ENCODE measurements at regions not wholly inside any gene's neighbourhood (a gene's known extent, or its start where the extent isn't known, plus 50 kb on each side); places are given as distances from the start of the nearest gene placed in this dataset.

DNA sequence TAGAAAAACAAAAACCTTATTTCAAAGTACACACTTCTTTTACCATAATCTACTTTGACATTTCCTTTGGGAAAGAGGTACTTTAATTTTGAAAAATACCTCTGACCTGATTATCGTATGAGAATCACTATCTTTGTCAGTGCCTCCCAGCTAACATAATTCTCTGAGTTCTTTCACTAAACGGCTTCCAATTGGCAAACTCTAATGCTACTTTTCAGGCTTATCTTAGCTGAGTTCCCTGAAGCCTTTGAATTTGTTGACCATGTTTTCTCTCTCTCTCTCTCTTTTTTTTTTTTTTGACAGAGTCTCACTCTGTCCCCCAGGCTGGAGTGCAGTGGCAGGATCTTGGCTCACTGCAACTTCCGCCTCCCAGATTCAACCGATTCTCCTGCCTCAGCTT is 312.8 kb downstream of the ZPLD1 start:
- no peak for DNase-seq (ENCODE audit: low read depth)

DNA sequence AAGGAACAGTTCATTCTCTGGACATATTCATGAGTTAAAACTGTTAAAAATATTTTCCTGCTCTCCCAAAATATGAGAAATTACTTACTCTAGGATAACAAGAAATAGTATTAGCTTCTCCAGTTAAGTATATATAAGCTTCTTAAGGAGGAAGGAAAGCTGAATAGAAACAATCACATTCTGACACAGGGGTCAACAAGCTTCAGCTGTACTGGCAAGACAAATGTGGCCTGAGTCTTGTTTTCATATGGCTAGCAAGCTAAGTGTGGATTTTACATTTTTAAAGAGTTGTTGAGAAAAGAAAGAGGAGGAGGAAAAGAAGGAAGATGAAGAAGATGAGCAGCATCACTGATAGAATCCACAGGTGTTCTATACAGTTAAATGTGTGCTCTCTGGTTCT is 313.8 kb downstream of the ZPLD1 start:
- no peak for DNase-seq (ENCODE audit: low read depth)

DNA sequence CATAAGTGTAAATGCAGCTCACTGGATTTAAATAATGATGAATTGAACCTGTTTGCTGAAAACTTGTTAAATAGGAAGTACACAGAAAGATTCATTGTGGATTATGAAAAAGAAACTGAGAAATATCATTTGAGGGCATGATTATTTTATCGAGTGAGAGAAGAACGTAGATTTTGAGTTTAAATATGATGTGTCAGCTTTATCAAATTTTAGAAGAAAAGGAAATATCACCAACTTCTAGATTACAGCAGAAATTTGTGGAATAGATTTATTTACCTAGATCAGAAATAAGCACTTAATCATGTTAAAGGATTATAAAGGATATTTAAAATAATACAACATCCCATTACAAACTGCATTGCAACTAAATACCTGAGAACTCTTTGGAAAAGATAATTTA is 315.5 kb downstream of the ZPLD1 start:
- DNase-seq (ENCODE audit: low read depth) = no peak

DNA sequence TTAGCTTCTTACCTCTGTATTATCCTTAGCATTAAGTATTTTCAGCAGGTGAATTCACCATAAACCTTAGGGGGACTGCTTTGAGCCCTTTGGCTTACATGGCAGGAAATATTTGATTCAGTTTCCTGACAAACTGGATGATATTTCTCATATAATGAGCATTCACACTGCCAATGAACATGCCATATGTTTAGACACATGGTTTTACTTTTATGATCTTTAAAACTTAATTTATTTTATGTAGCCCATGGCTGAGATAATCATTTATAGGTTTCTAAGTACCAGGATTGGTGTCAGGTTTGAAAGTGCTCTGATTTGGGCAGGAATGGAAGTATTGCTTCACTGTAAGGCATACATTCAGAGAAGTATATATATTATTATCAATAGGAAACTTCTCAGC is 319.1 kb downstream of the ZPLD1 start:
- DNase-seq (ENCODE audit: low read depth) = no peak

DNA sequence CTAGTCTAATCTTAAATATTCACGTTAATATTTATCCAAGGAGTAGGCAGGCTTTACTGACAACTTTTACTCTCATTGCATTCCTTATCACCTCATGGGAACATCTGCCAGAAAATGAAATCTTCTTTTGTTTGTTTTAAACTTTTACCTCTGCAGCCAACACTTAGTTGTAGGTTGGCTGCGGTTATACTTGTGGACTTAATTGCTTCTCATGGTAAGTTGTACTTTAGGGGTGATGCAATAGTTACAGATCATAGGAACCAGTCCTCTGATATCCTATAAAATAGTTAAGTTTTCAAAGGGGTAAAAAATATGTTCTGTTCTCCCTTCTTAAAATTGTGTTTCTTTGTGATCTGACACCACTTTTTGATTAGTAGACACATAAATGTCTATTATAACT is 321.9 kb downstream of the ZPLD1 start:
- DNase-seq (ENCODE audit: low read depth) = no peak

DNA sequence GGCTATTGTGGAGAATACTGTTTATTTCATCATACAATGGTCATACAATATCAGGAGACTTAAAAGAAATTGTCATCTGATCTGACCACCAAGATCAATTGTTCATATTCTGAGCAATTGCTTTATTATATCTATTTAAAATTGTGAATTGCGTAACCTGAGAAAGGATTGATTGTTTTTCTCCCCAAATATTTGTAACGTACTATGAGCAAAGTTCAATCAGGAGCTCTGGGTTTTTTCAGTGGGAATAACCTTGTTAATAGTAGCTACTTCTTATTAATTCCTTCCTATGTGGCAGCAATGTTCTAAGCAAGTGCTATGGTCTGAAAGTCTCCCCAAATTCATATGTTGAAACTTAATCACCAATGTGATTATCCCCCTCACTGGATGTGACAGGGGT is 323.1 kb downstream of the ZPLD1 start:
- no peak for DNase-seq (ENCODE audit: low read depth)

DNA sequence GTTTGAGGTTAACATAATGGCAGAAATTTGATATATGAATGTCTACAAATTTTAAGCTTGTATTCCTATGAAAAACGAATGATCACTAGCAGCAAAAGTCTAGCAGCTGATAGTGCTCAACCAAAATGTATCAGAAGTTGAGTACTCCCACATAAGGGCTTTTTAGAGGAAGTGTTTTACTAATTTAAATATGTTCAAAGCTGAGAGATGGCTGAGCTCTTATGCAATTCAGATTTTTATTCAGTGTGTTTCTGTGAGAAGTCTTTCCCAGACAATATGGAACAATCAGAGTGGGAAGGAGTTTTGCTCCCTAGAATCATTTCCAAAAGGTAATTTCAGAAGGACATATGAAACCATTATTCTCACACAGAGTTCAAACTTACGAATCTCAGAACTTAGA is 327.0 kb downstream of the ZPLD1 start:
- DNase-seq (ENCODE audit: low read depth) = no peak

DNA sequence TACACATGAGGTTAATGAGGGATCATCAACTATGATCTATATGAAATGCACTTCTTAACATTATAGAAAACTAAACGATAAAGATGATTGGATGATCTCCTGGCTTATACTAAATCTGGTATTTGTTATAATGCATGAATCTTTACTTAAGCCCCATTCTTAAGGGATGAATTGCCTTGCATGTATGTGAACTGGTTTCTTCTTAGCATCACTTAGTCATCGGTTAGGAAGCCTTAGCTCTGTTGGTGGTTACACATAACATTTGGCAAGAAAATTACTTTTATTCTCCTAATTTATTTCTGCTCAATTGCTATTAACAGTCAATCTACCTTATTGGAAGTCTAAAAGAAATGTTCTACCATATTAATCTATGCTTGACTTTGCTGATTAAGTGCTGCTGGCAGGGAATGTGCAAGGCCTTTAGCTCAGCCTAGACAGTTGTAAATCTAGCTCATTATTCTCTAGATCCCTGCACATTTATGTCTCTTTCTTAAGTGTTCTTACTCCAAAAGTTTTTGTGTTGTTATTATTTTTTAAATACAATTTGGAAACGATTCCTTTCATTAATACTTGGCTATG is 356.0 kb downstream of the ZPLD1 start:
- DNase-seq (ENCODE audit: low read depth) = no peak

DNA sequence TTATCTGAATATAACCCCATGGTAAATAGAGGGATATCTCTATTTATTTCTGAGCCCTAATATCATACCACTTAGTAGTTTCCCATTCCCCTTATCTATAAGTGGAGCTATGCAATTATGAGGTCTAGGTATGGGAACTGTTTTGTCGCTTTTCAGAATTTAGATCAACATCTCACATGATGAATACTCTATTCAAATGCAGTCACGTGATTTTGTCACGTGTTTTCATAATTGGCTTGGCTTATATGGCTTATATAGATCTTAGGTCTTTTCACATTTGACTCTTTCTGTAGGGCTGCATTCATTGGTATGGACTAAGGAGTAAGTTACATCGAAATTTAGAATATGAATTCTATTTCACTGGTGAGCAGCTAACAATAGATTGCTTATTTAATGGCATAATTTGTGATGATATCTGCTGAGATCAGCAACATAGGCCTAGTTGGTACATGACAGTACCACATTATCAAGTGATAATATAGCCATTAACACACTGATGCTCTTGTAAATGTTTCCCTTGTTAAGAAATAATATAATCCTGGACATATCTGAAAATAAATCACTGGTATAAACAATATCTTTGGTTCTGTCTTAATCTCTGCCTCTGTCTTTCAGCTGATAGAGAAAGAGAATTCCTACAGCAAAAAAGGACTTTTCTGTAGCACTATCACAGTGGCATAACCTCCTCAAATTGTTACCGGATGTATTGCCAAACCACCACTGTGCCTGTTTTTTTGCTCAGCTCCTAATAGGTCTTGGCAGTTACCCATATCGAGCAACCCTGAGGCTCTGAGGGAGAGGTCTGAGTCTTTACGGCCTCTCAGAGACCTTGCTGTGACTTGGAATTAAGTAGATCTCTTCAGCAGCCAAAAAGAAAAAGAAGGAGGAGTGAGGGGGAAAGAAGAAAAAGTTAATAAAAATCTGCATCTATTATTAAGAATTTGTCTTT is 357.1 kb downstream of the ZPLD1 start:
- DNase-seq (ENCODE audit: low read depth) = no peak

DNA sequence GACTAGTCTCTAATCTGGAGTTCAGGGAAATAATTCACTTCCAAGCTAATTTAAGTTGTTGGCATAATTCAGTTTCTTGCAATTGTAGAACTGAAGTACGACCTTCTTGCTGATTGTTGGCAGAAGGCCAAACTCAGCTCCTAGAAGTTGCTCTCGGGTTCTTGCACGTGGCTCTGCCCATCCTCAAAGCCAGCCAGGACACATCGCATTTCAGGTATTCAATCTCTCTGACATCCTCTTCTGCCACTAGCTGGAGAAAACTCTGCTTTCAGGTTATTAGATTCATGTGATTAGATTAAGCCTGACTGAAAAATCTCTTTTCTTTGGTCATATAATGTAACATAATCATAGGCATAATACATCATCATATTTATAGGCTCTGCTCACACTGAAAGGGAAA is 362.0 kb downstream of the ZPLD1 start:
- no peak for DNase-seq (ENCODE audit: low read depth)

DNA sequence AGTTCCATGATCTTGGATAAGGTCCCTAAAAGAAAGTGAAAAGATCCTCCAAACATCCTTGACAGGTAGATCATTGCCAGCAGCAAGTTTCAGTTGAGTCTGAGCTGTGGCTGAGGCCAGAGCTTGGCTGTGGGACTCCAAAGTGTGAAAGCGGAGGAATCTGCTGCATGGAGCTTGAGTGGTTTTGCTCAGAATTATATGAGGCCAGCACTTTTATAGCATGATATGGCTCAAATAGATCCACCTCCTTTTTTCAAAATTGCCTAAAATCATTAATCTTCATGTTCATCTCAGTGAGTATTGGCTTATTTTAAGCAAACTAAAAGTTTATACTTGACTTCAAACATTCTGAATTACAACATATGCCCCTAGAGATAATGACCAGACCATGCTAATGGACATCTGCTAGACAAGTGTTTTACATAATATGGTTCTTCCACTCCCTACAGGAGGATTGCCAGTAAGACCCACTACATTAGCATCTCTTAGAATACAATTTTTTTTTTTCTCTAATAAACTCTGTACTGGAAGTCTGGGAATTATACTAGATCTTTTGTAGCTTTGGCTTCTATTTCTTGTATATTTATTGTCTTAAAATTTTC is 368.1 kb downstream of the ZPLD1 start:
- no peak for DNase-seq (ENCODE audit: low read depth)

DNA sequence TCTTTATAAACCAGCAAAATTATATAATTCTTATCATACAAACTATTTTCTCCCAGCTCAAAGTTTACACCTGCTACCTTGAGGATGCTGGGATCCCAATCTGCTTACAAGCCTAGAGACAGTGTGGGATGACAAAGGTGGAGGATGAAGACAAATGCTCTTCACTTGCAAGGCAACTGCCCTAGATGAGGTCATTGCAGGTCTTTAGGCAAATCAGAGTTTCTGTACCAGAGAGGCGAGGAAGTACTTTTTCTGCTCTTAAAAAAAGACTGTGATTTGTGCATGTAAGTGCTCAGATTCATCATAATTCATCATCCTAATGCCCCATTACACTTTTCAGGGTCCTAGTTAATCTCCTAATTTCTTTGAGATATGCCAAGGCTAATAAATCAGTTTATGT is 376.1 kb downstream of the ZPLD1 start:
- no peak for DNase-seq (ENCODE audit: low read depth)

DNA sequence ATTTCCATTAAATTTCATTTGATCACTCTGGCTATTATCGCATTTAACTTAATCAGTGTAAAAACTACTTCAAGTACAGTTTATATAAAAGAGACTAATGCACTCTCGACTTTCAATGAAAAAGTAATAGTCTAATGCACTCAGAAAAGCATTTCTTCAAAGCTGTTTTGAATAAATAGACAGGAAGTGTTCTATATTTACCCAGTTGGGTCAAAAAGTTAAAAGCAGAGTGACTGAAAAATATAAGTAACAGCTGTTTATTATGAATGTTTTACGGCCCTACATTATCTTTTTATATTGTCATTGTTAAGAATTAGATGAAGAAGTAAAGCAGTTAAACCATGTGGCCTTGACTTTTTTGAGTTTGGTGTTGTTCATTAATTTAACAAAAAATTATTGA is 391.8 kb downstream of the ZPLD1 start:
- DNase-seq (ENCODE audit: low read depth) = no peak

DNA sequence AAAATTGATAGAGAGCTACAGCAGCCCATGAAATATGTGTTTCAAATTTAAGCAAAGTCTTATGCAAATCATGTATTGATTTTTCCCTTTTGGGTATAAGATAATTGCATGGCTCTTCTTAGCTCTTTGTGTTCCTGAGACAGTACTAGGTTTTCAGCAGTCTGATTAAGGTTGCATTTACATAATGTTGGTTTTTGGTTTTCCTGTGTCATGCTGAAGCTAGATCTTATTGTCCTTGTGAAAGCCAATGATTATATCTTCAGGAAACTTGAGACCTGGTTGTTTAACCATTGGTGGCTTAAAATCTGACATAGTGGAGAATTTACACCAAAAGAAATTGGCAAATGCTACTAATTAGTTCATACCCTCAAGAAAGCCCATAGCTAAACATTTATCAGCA is 392.6 kb downstream of the ZPLD1 start:
- DNase-seq (ENCODE audit: low read depth) = no peak

DNA sequence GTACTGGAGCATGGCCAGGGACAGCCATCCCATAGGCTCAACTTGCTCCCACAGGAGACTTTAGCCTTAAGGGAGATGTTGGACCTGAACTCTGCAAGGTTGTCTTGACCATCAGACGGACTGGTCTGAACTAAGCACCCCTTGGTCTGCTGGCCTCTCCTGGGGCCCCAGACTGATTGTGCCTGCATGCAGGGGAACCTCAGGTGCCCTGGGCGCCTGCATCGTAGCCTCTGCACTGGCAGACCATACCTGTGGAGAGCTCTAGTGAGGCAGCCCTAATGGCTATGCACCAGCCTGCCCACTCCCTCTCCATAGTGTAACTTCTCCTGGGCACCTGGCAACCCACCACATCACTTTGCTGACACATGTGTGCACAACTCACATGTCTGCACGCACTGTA is 395.6 kb downstream of the ZPLD1 start:
- DNase-seq (ENCODE audit: low read depth) = no peak

DNA sequence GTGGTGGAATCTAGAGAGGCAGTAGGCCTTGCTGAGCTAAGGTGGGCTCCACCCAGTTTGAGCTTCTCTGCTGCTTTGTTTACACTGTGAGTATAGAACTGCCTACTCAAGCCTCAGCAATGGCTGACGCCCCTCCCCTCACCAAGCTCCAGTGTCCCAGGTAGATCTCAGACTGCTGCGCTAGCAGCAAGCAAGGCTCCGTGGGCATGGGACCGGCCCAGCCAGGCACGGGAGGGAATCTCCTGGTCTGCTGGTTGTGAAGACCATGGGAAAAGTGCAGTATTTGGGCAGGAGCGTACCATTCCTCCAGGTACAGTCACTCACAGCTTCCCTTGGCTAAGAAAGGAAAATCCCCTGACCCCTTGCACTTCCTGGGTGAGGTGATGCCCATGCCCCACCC is 407.1 kb downstream of the ZPLD1 start:
- no peak for DNase-seq (ENCODE audit: low read depth)

DNA sequence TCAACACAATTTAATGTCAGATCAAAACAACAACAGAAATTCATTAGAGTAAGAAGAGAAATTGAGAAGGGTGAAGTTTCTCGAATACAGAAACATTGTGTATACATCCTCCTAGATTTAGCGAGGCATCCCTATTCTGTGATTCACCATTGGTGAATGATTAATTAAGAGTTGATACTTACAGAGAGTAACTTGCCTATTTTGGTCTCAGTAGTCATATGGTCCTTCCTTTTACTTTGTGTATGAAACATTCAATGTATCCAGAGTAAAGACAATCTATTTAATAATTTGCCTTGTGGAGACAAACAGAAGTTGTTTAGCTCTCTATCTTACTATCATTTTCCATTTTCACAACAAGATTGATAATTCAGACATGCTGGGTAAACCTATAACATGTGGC is 432.0 kb downstream of the ZPLD1 start:
- DNase-seq (ENCODE audit: low read depth) = no peak

DNA sequence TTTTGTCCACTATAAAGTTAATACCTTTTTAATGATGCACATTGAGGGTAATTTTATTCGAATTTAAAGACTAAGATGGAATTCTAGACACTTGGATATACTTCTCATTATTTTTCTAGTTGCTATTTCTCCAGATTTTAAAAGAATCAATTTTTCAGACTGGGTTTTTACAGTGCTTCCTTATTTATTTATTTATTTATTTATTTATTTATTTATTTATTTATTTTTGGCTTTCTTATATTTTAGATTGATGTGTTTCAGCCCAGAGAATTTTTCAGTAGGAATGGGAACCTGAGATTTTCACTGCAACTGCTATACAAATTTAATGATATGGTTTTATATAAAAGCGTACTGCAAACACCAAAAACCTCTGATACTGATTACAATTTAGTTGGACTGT is 448.7 kb downstream of the ZPLD1 start:
- no peak for DNase-seq (ENCODE audit: low read depth)

DNA sequence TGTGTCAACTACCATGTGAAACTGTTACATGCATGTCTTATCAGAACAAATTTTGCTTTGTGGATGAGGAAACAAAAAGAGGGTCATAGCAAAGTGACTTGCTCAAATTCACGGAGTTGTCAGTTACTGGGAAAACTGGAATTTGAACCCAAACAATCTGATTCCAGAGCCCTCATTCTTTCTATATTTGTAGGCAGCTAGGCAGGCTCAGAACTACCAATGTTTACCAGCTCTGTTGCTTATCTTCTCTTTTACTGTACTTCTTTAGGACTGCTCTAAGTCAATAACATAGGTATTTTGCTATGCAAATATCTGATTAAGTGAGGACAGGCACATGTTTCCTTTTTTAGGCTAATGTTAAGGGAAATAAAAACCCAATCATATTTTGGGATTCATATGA is 450.5 kb downstream of the ZPLD1 start:
- no peak for DNase-seq (ENCODE audit: low read depth)

DNA sequence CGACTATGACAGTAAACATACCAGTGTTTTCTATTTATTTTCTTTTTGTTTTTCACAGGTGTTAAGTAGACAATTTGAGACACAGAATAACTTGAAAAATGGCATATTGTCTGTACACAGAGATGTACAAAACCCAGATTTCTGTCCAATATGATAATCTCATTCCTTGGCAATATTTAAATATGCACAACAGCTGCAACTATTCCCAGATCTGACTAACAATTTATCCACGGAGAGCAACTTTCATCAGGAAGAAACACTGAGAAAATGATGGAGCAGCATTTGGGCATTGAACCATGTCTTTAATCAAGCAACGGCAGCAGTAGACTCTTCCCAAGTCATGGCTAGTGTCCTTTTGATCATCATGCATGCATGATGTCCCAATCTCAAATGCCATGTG is 452.6 kb downstream of the ZPLD1 start:
- DNase-seq (ENCODE audit: low read depth) = no peak

DNA sequence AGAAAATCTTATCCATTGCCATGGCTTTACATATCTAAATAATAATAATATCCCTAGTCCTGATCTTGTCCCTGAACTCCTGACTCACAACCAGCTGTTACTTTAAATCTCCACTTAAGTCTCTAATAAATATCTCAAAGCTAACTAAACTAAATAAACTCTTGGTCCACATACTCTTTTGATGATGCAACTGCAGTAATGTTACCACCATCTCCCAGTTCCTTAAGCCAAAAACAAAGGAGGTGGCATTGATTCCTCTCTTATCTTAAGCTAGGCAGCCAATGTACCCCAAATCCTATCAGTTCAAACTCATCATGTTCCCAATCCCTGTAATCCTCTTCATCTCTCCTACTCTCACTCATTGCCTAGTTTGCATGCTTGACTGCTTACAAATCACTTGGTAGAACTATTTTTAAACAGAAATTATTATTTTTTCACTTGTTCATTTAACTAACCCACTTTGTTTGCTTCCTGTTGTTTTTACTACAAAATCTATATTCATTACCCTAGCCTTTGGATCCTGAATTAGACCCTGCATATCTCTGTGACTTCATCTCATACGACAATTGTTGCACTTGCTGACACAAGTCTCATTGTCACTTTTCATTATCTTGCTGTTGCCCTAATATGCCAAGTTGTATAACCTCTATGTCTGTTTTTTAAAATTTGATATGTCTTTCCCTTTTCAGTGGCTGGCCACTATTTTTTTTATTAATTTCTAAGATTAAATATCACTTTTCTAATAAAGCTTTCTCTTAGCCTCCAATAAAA is 462.2 kb downstream of the ZPLD1 start:
- no peak for DNase-seq (ENCODE audit: low read depth)

DNA sequence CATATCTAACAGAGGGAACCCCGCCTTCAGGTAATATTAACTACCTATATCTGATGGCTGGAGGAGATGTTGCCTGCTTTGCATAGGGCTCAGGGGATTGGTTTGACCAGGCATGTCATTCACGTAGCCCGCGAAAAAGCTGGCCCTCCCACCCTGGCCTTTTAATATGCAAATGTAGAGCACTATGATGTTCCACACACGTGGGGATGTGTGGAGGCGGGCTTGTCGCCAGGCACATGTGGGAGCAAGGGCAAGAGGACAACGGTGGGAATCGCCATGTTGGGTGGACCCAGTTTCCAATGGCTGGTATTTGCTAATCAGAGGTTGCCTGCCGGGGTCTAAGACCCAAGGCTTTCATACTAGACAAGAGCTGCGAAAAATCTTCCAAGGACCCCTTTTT is 469.8 kb downstream of the ZPLD1 start:
- DNase-seq (ENCODE audit: low read depth) = no peak

DNA sequence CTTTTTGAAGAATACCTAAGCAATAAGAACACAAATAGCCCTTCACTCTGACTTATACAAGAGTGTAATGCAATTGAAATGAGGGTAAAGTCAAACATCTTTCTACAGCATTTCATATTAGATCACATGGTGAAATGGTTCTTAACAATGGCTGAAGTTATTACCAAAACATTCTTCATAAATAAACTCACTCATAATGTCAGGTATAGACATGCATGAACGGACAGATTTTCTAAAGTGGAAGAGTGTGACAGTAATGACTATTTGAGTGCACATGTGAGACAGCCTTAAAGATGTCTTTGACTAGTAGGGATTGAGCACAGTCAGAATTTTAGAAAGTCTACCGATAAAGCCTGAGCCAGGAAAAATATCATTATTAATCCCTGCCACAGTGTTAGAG is 471.0 kb downstream of the ZPLD1 start:
- DNase-seq (ENCODE audit: low read depth) = no peak

All from stimulated activated CD8-positive, alpha-beta memory T cell treated with anti-CD3 and anti-CD28 coated beads, Interleukin-15, amount 100 ng/mL, for 1 hour (primary cell).